ENCODE measurements at regions not wholly inside any gene's neighbourhood (a gene's known extent, or its start where the extent isn't known, plus 50 kb on each side); places are given as distances from the start of the nearest gene placed in this dataset.

DNA sequence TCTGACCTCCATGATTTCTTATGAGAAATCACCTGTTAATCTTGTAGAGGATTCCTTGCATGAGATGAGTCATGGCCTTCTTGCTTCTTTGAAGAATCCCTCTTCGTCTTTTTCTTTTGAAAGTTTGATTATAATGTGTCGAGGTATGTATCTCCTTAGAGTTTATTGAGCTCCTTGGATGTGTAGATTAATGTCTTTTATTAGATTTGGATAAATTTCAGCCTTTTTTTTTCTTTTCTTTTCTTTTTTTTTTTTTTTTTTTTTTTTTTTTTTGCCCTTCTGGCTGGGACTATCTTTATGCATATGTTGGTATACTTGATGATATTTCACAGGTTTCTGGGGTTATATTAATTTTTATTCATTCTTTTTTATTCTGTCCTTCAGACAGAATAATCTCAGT lies 72.3 kb upstream of the ITGA4 start:
- H3K9me3 Mint-ChIP-seq = no peaks in the 10 kb centered on the region
- no peaks in the 10 kb centered on the region for H3K27me3 ChIP-seq (ENCODE audit: control insufficient read depth, insufficient read depth, low read length)
- no peaks in the 10 kb centered on the region for H3K4me1 Mint-ChIP-seq
- H3K27ac Mint-ChIP-seq = no peak overlapping the region
- no peak overlapping the region for H3K4me3 Mint-ChIP-seq
- DNase-seq (no peak), ATAC-seq (no peak)
- H3K36me3 ChIP-seq (ENCODE audit: control insufficient read depth, insufficient read depth, low read length) = no peaks in the 10 kb centered on the region
- H3K4me1 ChIP-seq (ENCODE audit: control insufficient read depth, insufficient read depth, low read length) = no peaks in the 10 kb centered on the region
- H3K4me3 ChIP-seq (ENCODE audit: low read length) = no peak overlapping the region
- no peaks in the 10 kb centered on the region for H3K27me3 Mint-ChIP-seq (ENCODE audit: low read depth in 2 of 2)
- no CpG with 5 or more reads among the region's 2 CpGs for WGBS (ENCODE audit: insufficient coverage)
- no peaks in the 10 kb centered on the region for H3K9me3 ChIP-seq (ENCODE audit: control insufficient read depth, insufficient read depth, low read length)
- intact Hi-C loops (cut with micrococcal nuclease) = no loop called here
- no peaks in the 10 kb centered on the region for H3K36me3 Mint-ChIP-seq
- no peak for TF ChIP-seq CTCF (IDR thresholded peaks at IDR 0.05)
- no peak overlapping the region for H3K27ac ChIP-seq (ENCODE audit: low read length)

- Mint-ChIP-seq H3K9me3 (no peaks in the 10 kb centered on the region), H3K27ac (no peak overlapping the region), H3K27me3 (ENCODE audit: low read depth in 2 of 2) (no peaks in the 10 kb centered on the region), H3K4me1 (peaks cover 6 to 8% of the 10 kb centered on the region in 2 donors), H3K36me3 (no peaks in the 10 kb centered on the region), H3K4me3 (no peak overlapping the region)
- ATAC-seq (no peak), DNase-seq (no peak)
- Histone ChIP-seq H3K36me3 (ENCODE audit: control insufficient read depth, insufficient read depth, low read length) (no peaks in the 10 kb centered on the region), H3K4me1 (ENCODE audit: control insufficient read depth, insufficient read depth, low read length) (peaks cover 5% of the 10 kb centered on the region), H3K27me3 (ENCODE audit: control insufficient read depth, insufficient read depth, low read length) (no peaks in the 10 kb centered on the region), H3K4me3 (ENCODE audit: low read length) (no peak overlapping the region), H3K9me3 (ENCODE audit: control insufficient read depth, insufficient read depth, low read length) (no peaks in the 10 kb centered on the region), H3K27ac (ENCODE audit: low read length) (no peak overlapping the region)
- no peak for TF ChIP-seq CTCF (IDR thresholded peaks at IDR 0.05)
- intact Hi-C loops (cut with micrococcal nuclease) = no loop called here
- 100% methylated on average over 1 of the region's 3 CpGs for WGBS (ENCODE audit: insufficient coverage)
Measured at GRCh38 chr2:181389524-181389923, 67.7 kb upstream of the ITGA4 start.

GRCh38 chr2:181393472-181393871 lies 63.7 kb upstream of the ITGA4 start:
- peaks cover 8% of the 10 kb centered on the region for H3K4me1 ChIP-seq (ENCODE audit: control insufficient read depth, insufficient read depth, low read length)
- Mint-ChIP-seq H3K9me3 (no peaks in the 10 kb centered on the region), H3K27ac (peak overlapping the region; percentile 92 to 98), H3K27me3 (ENCODE audit: low read depth in 2 of 2) (no peaks in the 10 kb centered on the region), H3K36me3 (no peaks in the 10 kb centered on the region), H3K4me1 (peaks cover 21 to 27% of the 10 kb centered on the region in 2 donors), H3K4me3 (peak overlapping the region; percentile 95)
- peak; percentile 57 to 79 (median 65) for ATAC-seq
- DNase-seq = peak in 1 of 2 donors; percentile 66
- TF ChIP-seq CTCF (IDR thresholded peaks at IDR 0.05) = no peak
- H3K4me3 ChIP-seq (ENCODE audit: low read length) = peak overlapping the region; percentile 53
- no peaks in the 10 kb centered on the region for H3K27me3 ChIP-seq (ENCODE audit: control insufficient read depth, insufficient read depth, low read length)
- WGBS (ENCODE audit: insufficient coverage) = 0% methylated on average over 1 of the region's 1 CpG
- peak overlapping the region; percentile 99 for H3K27ac ChIP-seq (ENCODE audit: low read length)
- H3K9me3 ChIP-seq (ENCODE audit: control insufficient read depth, insufficient read depth, low read length) = no peaks in the 10 kb centered on the region
- no peaks in the 10 kb centered on the region for H3K36me3 ChIP-seq (ENCODE audit: control insufficient read depth, insufficient read depth, low read length)
- intact Hi-C loops (cut with micrococcal nuclease) = loop anchor here (5.0 kb wide), 3 partner anchors 86 to 411 kb away; partner anchors contain the start of gene UBE2E3

DNA sequence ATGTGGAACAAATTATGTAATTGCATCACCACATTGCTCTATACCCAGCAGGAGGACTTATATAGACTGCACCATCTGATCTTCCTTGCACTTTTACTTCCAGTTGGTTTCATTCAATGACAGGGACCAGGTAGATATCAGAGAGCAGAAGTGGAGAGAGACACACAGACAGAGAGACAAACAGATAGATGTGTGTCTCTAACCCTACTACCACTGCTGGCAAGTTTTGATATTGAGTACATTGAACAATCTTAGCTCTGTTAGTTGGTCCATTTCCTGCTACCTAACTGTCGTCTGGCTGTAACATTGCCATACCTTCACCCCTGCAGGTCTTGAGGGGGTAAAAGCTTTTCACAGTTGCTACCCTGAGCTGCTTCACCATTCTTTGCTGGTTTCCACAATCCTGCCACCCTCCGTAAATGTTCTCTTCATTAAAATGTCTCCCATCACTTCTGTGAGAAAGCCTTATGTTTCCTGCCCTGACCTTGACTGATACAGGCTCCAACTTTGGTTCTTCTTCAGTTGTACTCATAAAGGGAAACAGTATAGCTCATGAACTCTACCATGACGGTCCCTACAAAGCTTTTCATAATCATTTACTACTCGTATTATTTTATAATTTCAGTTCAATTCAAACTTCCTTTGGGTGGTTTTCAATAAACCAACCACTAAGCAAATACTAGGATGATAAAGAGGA lies 62.3 kb upstream of the ITGA4 start:
- ATAC-seq (peak; percentile 18 to 47 (median 45)), DNase-seq (peak in 1 of 2 donors; percentile 46)
- no peak overlapping the region for H3K4me3 ChIP-seq (ENCODE audit: low read length)
- Mint-ChIP-seq H3K27ac (peak overlapping the region; percentile 92 to 98), H3K9me3 (no peaks in the 10 kb centered on the region), H3K27me3 (ENCODE audit: low read depth in 2 of 2) (no peaks in the 10 kb centered on the region), H3K36me3 (no peaks in the 10 kb centered on the region), H3K4me3 (peak overlapping the region; percentile 70), H3K4me1 (peaks cover 21 to 27% of the 10 kb centered on the region in 2 donors)
- no peaks in the 10 kb centered on the region for H3K9me3 ChIP-seq (ENCODE audit: control insufficient read depth, insufficient read depth, low read length)
- H3K4me1 ChIP-seq (ENCODE audit: control insufficient read depth, insufficient read depth, low read length) = peaks cover 8% of the 10 kb centered on the region
- TF ChIP-seq CTCF (IDR thresholded peaks at IDR 0.05) = no peak
- WGBS (ENCODE audit: insufficient coverage) = 34% methylated on average over 4 of the region's 4 CpGs
- H3K36me3 ChIP-seq (ENCODE audit: control insufficient read depth, insufficient read depth, low read length) = no peaks in the 10 kb centered on the region
- H3K27me3 ChIP-seq (ENCODE audit: control insufficient read depth, insufficient read depth, low read length) = no peaks in the 10 kb centered on the region
- H3K27ac ChIP-seq (ENCODE audit: low read length) = peak overlapping the region; percentile 79
- intact Hi-C loops (cut with micrococcal nuclease) = loop anchor here (1.0 to 5.0 kb wide), 5 partner anchors 61 to 413 kb away; partner anchors contain the start of gene UBE2E3

Data from natural killer cell (primary cell).